Spleen (tissue), 3 donors: ENCODE measurements at regions not wholly inside any gene's neighbourhood (a gene's known extent, or its start where the extent isn't known, plus 50 kb on each side); places are given as distances from the start of the nearest gene placed in this dataset.
"Not testable (repeated sequence)": the region's sequence is repeated elsewhere in the genome, so short reads cannot be mapped to it uniquely, and the experiment has no call there.

ENCODE experiments used
- POLR2A ChIP-seq, 3 donors: fragments of 450-650 bp; IDR thresholded peaks; one replicate each; pipeline ENCODE4 v1.5.1; 2017; ENCODE audit warnings: antibody characterized with exemption in 3 of 3, mild to moderate bottlenecking in 1 of 3
- POLR2AphosphoS5 ChIP-seq, 3 donors: sonication (generic); formaldehyde crosslinking; IDR thresholded peaks; one replicate each; pipeline ENCODE4 v1.5.1; 2017; ENCODE audit warnings: antibody characterized with exemption in 3 of 3

DNA sequence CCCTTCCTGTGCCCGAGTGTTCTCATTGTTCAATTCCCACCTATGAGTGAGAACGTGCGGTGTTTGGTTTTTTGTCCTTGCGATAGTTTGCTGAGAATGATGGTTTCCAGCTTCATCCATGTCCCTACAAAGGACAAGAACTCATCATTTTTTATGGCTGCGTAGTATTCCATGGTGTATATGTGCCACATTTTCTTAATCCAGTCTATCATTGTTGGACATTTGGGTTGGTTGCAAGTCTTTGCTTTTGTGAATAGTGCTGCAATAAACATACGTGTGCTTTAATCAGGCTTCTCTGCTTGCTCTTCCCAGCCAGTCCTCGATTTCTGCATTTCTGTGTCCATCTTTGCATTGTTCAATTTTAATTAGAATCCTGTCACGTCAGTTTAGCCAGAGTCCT, 75.4 kb upstream of the DTNBP1 start:
- not testable (repeated sequence) for TF ChIP-seq POLR2AphosphoS5, POLR2A (IDR thresholded peaks at IDR 0.05)
